GM10266 (cell line): ENCODE measurements at regions not wholly inside any gene's neighbourhood (a gene's known extent, or its start where the extent isn't known, plus 50 kb on each side); places are given as distances from the start of the nearest gene placed in this dataset.

Experiments used
- DNase-seq: peaks from one replicate; pipeline ENCODE4 v3.0.0; 2012; ENCODE audit errors: extremely low spot score
- TF ChIP-seq, protein P1 (sequence below): IDR thresholded peaks from 2 replicates; pipeline ENCODE4 v1.5.1; 2012; ENCODE audit warnings: mild to moderate bottlenecking, low read depth; ENCODE audit not compliant: control insufficient read depth, insufficient read depth; ENCODE audit errors: missing control alignments

DNA sequence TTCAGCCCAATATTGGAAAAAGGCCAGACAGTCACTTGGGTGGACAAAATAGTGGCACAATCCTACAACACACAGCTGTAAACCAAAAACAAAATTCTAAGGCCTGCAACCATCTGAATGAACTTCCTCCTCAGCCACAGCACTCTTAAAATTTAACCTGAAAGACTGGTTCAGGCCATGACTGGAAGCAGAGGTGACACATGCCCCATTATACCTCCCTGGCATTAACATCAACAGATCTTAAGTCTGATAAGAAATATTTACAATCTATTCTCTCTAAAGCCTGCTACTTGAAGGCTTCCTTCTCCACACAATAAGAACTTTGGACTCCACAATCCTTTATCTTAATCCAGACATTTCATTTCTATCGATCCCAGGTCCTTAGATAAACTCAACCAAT is 192.4 kb upstream of the LRP1B start:
- TF ChIP-seq, protein P1, sequence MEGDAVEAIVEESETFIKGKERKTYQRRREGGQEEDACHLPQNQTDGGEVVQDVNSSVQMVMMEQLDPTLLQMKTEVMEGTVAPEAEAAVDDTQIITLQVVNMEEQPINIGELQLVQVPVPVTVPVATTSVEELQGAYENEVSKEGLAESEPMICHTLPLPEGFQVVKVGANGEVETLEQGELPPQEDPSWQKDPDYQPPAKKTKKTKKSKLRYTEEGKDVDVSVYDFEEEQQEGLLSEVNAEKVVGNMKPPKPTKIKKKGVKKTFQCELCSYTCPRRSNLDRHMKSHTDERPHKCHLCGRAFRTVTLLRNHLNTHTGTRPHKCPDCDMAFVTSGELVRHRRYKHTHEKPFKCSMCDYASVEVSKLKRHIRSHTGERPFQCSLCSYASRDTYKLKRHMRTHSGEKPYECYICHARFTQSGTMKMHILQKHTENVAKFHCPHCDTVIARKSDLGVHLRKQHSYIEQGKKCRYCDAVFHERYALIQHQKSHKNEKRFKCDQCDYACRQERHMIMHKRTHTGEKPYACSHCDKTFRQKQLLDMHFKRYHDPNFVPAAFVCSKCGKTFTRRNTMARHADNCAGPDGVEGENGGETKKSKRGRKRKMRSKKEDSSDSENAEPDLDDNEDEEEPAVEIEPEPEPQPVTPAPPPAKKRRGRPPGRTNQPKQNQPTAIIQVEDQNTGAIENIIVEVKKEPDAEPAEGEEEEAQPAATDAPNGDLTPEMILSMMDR = no peak
- no peak for DNase-seq

DNA sequence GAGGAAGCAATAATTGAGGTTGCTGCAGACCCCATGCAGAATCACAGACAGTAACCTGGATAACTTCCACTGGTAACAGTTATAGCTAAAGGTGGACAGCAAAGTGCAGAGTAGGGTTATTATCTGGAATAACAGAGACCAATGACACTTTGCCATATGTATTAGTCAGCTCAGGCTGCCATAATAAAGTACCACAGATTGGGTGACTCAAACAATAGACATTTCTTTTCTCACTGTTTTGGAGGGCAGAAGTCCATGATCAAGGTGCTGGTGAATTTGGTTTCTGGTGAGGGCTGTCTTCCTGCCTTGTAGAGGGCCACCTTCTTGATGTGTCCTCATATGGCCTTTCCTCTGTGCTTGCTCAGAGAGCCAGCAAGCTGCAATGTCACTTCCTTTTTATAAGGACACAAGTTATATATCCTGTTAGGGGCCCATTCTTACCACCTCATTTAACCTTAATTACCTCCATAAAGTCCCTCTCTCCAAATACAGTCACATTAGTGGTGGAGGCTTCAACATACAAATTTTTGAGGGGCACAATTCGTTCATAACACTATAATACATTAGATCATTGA is 191.0 kb upstream of the LRP1B start:
- TF ChIP-seq, protein P1 = no peak
- no peak for DNase-seq

DNA sequence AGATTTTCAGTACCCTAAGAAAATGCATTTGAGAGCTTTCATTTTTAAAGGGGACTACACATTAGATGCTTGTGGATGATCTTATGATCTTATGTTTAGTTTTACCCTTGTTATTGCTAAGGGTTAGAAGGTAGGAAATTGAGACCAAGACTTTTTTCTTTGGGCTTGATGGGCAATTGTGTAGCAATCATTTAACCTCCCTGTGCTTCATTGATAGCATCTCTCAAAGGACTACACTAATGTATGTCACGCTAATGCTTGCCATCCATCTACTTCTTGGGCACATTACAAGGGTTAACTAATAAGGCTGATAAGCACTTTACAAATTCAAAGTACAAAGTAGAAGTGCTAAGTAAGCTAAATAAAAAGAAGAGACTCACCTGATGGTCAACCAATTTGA is 189.3 kb upstream of the LRP1B start:
- TF ChIP-seq, protein P1 = no peak
- no peak for DNase-seq

DNA sequence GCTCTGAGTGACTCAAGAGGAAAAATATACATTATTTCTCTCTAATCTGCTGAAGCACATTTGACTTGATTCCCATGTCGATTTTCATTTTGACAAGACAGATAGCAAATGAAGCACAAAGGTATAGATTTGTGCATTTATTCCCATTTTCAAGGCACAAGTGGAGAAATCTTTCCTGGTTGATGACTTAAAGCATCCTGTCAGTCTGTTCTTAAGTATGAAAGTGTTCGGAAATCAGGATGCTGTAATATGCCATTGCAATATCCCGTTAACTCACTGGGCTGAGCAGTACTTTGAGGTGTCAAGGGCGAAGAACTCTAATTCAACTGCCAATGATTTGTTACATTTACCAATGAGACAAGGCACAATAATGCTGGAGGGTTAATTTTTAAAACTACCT is 185.2 kb upstream of the LRP1B start:
- TF ChIP-seq, protein P1 = no peak
- no peak for DNase-seq

DNA sequence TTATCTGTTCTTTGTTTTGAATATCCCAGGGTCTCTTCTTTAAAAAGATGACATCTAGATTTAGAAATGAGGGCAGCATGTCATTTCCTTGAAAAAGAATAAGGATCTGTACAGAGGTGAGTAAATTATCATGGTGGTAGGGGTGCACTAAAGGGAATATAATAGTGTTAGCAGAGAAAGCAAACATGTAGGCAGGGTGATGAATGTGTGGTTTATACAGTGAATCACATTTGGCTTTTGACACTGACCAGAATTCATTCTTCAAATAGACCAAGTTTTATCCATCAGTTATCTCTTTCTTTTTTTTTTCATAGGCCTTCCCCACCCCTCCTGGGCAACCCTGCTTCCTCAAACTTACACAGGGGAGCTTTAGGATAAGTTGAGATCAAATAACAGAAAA is 184.5 kb upstream of the LRP1B start:
- TF ChIP-seq, protein P1 = no peak
- DNase-seq = no peak

DNA sequence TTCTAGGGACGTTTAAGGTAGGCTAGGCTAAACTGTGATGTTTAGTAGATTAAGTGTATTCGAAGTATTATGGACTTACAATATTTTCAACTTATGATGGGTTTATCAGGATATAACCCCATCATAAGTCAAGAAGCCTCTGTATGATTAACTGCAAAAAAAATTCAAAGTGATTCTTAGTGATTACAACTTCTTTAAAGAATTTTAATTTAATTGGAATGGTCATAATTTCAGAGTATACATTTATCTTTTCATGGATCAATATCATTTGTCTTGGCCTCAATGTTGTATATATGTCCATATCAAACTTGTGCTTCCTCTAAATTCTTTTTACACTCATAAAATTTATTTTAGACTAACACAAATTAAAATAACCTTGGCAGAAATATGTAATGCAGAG is 183.3 kb upstream of the LRP1B start:
- DNase-seq = no peak
- TF ChIP-seq, protein P1 = no peak

DNA sequence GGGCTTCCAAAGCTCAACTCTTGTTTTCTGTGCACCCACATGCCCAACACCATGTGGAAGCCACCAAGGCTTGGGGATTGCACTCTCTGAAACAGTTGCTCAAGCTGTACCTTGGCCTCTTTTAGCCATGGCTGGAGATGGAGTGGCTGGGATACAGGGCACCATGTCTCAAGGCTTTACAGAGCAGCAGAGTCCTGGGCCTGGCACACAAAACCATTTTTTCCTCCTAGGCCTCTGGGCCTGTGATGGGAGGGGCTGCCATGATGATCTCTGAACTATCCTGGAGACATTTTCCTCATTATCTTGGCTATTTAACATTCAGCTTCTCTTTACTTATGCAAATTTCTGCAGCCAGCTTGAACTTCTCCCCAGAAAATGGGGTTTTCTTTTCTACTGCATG is 179.7 kb upstream of the LRP1B start:
- no peak for DNase-seq
- TF ChIP-seq, protein P1 = no peak
